GM19023 (cell line): ENCODE measurements at regions not wholly inside any gene's neighbourhood (a gene's known extent, or its start where the extent isn't known, plus 50 kb on each side); places are given as distances from the start of the nearest gene placed in this dataset.
A peak's percentile ranks its signal among the peaks of the same experiment; 100 is the strongest.
"Not testable (repeated sequence)": the region's sequence is repeated elsewhere in the genome, so short reads cannot be mapped to it uniquely, and the experiment has no call there.

Source experiments
- ATAC-seq: cut with Tn5 transposase; IDR thresholded peaks from one replicate; pipeline ENCODE4 v1.9.1; 2021; ENCODE audit warnings: mild to moderate bottlenecking, moderate library complexity; ENCODE audit not compliant: unreplicated experiment

DNA sequence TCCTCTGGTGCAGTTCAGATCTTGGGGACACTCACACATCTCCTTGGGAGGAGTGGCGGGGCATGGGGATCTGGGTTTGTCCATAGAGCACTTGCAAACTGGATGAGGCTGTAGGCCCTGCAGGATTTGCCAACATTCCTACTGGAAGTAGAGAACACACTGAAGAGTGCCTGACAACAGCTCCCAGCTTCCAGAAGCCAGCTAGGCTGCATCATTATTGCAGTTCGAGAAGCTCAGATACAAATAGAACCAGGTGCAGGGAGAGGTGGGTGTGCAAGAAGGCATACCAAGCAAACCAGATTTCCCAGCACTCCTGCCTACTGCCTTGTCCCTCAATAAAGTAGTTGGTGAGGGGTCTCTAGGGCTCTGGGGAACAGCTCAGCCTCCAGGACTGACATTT, 52.5 kb downstream of the RHOB start:
- ATAC-seq, result no peak

DNA sequence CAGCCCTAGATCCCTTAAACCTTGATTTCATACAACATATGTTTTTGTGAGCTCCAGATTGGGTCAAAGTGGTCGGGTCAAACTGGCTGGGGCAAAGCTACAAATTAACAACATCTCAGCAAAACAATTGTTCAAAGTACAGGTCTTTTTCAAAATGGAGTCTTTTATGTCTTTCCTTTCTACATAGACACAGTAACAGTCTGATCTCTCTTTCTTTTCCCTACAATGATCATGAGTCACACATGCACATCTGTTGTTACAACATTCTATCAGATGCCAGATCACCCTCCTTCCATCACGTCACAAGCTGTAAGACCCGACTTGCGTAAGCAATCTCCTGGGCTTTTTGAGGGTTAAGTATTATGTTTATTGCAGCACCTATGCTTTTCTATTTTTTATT, 55.1 kb downstream of the RHOB start:
- no peak for ATAC-seq

DNA sequence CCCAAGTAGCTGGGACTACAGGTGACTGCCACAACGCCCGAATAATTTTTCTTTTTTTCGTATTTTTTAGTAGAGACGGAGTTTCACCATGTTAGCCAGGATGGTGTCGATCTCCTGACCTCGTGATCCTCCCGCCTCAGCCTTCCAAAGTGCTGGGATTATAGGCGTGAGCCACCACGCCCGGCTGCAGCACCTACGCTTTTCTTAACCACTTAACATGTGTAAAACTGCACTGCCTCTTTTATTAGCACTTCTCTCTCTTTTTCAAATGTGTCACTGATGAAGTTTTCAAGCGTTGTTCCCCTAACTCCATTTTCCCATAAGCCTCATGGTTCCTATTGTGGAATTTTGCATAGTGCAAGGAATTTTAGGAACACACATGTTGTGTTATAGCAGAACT, 55.6 kb downstream of the RHOB start:
- ATAC-seq, result not testable (repeated sequence)

DNA sequence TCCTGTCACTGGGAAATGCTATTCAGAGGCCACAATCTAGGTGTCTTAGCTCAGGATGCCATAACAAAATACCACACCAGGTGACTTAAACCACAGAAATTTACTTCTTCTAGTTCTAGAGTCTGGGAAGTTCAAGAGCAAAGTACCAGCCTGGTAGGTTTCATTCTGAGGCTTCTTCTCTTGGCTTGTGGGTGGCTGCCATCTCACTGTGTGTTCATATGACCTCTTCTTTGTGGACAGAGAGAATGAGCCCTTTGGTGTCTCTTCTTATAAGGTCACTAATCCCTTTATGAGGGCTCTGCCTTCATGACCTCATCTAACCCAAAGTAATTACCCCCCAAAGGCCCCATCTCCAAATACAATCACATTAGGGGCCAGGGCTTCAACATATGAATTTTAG, 57.3 kb downstream of the RHOB start:
- ATAC-seq, result no peak

DNA sequence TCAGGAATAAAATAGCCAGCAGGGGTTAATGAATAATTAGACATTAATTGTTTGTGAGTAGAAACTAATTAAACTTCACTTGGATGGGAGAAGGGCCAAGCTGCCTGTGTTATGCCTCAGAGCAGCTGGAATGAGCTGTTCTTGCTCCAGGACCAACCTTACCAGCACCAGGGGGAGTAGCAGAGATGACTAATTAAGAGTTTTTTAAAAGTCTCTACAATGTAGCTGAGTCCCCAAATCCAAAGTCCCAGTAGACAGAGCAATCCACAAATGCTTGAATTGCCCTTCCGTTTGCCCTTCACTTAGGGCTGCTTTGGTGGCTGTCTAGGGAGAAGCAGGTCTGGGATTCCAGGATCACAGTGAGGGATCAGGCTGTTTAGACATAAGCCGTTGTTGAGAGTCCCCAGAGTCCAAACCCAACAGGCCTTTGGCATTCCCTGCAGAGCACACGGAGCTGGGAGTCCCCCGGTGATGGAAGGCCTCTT, 59.4 kb downstream of the RHOB start:
- ATAC-seq, result no peak

DNA sequence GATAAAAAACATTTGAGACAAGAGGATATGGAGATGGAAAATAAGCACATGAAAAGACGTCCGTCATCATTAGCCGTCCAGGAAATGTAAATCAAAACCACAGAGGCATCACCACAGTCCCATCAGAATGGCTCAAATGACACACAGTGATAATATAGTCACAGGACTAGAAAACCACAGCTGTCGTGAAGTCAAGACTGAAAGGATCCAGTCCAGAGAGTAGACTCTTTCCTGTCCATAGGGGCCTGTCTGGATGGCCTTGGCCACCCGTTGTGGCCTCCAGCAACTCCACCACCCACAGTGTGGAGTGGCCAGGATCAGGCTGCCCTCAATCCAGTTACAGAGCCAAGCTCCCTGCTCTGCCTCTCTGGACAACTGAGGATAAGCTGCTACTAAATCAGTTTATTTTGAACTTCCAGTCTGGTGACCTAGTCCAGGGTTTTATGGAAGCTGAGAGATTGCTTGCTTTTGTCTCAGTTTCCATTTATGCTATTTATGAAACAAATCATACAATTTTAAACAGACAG, 60.4 kb downstream of the RHOB start:
- peak; percentile 92 for ATAC-seq

DNA sequence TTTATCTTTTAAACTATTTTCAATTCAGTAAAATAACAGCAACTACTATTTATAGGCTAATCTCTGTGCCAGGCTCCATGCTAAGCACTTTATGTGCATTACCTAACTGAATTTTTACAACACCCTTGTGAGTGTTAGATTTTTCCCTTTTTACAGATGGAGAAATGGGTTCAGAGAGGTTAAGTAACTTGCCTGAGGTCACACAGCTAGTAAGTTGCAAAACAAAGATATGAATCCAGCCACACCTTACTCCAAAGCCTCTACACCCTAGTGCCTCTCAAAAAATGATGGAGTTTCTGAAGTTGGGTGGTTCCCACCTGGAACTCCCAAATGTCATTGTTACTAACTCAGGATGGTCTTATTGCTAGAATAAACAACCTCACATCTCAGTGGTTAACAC, 60.8 kb downstream of the RHOB start:
- no peak for ATAC-seq

DNA sequence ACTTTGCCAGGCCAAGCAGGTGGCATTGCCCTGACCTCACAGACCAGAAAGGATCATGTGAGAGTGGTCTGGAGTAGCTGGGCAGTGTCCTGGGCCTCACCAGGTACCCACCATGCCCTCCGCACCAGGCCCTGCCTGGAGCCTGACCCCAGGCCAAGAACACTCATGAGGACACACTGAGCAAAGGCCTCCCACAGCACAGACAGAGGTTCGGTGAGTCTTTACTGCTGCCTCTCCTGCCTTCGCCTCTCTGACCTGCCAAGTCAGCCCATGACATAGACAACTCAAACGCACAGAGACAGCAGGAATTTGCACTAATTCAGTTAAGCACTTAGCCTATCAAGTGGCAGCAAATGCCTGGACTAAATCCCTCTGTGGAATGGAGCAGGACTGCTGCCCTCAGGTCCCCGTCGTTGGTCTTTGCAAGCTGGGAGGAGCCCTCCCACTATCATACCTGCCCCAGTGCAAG, 62.5 kb downstream of the RHOB start:
- ATAC-seq, result no peak

DNA sequence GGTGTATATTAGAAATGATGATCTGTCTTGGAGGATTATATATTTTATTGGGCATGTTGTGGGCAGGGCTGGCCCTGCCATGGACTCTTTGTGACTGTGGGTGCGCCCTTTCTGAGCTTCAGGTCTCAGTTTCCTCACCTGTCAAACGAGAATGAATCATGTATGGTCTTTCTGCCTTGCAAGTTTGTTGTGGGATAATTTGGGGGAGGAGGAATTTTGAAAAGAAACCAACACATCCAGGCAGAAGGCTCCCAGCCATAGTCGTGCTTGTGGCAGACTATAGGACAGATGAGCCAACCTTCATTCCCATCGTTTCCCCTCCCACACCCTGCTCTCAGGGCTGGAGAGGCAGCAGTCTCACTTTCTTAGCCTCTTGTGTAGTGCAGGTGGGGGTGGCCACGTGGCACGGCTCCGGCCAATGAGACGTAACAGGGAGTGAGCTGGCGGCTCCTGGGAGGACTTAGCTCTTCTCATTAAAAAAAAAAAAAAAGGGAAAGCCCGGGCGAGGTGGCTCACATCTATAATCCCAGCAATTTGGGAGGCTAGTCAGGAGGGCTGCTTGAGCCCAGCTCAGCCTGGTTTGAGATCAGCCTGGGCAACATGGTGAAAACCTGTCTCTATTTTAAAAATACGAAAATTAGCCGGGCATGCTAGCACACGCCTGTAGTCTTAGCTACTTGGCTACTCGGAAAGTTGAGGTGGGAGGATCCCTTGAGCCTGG, 63.1 kb downstream of the RHOB start:
- ATAC-seq, result no peak

DNA sequence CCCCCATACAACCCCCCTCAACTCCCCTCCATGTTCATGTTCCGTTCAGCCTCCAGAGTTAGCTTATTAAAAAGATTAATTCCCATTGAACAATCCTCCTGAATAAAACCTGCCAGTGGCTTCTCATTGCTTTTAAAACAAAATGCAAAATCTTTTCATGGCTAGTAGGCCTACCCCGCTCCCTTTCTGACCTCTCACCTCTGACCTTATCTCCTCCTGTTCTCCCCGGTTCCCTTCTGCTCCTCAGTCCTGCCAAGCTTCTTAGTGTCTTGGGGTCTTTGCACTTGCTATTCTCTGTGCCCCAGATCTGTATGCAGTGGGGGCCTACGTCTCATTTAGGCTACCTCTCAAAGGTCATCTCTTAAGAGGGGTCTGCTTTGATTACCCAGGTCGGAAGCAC, 64.3 kb downstream of the RHOB start:
- ATAC-seq, result no peak

DNA sequence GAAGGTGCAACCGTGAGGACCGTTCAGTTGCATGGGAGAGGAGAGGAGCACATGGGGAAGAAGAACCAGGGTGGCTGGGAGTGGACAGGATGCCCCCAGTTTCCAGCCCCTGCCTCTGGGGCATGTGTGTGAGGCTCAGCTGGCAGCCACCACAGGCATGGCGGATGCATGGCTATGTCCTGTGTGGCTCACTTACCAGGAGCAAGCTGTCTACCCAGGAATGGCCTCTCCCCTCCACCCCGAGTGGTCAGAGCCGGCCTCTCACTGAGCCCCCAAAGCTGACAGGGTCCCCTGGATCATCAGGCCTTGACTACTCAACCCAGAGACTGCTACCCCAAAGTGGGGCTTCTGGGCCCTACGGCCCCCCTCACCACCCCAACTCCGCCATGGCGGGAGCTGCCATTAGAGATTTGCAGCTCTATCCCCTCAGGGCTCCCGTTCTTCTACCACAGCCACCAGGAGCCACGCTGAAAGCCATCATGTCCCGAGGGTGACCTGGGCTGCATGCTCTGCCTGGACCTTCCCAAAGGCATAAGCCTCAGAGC, 65.3 kb downstream of the RHOB start:
- no peak for ATAC-seq

DNA sequence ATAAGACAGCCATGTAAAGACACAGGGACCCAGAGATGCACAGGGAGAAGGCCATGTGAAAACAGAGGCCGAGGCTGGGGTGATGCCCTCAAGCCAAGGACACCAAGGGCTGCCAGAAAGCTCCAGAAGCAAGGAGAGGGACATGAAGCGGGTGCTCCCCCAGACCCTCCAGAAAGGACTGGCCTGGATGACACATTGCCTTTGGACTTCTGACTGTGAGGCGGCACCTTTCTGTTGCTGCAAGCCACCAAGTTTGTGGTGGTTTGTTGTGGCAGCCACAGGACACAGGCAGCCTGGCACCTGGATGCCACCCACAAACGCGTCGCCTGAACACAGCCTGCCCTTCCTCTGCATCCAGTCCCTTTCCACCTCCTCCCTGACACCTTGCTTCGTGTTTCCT, 67.1 kb downstream of the RHOB start:
- no peak for ATAC-seq

DNA sequence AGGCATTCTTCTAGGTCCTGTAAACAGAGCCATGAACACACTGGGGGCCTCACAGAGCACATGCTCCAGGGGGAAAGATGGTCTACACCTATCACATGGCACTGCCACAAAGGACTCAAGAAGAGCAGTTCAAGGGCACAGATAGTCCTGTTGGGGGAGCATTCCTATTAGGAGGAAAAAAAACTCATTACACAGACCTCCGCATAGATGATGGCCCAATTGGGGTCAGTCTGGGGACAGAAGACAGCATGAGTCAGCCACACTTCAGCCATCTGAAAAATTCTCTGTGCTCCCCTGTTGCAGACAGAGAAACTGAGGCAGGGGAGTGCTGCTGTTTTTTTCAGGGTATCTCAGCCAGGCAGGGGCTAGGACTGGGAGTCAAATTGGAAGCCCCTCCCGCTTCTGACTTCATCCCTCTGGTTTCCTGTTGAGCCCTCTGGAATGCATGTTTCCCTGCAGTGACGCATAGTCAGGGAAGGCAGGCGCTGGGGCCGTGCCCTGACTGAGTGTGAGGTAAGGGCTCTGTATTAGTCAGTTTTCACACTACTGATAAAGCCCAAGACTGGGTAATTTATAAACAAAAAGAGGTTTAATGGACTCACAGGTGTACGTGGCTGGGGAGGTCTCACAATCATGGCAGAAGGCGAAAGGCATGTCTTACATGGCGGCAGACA, 67.9 kb downstream of the RHOB start:
- no peak for ATAC-seq

DNA sequence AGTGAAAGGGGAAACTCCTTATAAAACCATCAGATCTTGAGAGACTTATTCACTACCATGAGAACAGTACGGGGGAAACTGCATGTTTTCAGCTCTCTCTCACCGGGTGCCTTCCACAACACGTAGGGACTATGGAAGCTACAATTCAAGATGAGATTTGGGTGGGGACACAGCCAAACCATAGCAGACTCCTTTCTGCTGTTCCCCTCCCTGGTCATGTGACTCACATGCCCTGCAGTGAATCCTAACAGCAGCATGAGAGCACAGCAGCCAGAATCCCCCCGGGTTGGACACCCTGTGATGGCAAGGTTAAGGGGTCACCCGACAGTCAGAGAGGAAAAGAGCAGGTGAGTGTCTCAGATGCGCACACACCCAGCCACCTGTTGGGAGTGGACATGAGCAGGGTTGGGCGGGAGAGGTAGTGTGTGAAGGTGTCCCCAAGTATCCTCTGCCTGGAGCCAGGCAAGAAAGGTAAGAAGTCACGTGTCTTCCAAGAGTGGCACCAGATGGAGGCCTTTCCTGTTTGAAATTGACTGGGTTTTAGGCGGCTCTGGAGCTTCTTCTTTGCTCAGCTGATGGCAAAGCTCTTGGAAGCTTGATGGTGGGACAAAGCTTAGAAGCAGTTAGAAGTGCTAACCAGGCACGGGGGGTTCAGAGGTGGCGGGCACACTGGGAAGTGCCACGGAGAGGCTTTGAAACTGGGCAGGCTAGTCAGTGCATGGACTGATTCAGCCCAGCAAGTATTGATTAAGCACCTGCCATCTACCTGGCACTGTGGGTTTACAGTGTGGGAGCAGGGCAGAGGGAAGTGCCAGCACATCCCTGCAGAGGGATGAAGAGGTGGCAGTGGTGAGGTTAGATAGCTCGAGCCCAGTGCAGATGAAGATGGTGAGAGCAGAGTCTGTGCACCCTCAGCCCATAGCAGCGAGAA, 68.7 kb downstream of the RHOB start:
- no peak for ATAC-seq

DNA sequence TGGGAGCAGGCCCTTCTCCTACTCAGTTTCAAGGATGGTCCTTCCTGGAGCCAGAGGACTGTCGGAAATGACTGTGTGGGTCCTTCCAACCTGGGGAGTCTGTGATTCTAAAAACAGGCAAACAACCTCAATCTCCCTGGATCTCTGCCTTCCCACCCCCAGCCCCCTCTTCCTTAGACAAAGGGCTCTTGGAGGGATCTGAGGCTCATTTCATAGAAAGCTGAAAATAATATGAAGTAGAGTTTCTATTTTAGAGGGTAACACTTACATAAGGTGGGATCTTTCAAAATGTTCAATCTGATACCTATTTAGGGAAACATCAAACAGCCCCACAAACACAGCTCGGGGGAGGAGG, 69.4 kb downstream of the RHOB start:
- no peak for ATAC-seq

DNA sequence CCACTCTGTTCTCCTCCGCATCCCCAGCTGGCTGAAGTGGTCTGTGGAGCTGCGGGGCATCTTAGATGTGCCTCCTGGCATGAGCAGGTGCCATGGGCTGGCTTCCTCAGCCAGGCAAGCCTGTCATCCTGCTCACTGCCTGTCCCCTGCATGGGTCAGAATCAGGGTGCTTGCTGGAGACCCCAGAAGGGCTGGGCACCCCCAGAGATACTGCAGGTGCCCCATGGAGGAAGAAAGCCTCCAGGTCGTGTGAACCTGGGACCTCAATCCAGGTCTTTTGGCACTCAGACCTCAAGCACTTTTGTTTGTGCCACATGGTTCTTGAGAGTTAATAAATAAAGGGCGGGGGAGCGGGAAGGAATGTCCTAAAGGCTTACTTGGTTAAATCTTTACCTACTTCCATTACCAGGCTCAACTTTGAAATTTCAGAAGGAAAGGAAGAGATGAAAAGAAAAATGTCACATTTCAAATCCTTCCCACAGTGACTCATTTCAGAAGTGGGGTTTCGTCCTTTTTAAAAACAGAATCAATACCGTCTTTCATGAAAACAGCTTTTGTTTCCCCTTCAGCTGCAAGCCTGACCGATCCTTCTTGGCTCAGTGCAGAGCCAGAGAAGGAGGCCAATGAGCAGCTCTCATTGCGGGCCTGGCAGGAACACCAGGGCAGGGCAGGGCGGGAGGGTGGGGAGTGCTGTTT, 69.9 kb downstream of the RHOB start:
- peak; percentile 87 for ATAC-seq

DNA sequence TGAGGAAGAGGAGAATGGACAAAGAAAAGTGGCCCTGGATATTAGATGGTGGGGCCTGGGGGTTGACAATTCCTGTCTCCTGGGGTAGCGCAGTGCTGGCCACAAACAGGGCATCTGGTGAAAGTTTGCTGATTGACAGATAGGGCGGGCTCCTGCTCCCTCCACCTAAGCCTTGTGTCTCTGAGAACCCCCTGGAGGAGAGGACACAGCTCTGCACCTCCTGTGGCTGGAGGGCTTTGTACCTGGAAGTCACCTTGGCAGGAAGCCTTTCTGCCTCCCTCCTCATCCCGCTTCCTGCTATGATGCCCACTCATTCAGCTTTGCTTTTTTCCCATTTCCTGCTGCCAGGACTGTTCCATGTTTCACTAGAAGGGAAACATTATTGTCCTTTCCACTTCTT, 72.4 kb downstream of the RHOB start:
- no peak for ATAC-seq

DNA sequence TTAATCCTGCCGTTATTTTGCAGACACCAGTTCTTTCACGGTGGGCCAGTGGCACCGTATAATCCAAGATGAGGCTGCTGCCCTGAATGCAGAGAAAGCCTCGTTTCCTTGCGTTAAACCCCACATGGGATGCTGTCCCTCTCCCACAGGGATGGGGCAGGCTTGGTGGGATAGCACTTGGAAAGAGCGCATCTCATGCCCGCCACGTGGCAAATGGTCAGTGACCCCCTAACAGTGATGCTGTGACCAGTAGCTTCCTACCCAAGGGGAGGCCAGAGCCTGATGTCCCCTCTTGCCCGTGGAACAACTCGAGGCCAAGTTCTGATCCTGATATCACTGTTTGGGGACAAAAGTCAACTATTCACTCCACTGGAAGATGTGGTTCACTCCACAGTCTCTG, 73.3 kb downstream of the RHOB start:
- no peak for ATAC-seq

DNA sequence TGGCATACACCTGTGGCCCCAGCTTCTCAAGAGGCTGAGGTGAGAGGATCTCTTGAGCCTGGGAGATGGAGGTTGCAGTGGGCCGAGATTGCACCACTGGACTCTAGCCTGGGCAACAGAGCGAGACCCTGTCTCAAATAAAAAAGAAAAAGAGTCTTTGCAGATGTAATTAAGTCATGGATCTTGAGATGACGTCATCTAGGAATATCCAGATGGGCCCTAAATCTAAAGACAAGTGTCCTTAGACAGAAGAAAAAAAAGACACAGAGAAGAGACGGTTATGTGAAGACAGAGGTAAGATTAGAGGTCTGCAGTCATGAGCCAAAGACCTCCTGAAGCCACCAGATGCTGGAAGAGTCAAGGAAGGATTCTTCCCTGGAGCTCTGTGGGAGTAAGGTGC, 74.3 kb downstream of the RHOB start:
- no peak for ATAC-seq

DNA sequence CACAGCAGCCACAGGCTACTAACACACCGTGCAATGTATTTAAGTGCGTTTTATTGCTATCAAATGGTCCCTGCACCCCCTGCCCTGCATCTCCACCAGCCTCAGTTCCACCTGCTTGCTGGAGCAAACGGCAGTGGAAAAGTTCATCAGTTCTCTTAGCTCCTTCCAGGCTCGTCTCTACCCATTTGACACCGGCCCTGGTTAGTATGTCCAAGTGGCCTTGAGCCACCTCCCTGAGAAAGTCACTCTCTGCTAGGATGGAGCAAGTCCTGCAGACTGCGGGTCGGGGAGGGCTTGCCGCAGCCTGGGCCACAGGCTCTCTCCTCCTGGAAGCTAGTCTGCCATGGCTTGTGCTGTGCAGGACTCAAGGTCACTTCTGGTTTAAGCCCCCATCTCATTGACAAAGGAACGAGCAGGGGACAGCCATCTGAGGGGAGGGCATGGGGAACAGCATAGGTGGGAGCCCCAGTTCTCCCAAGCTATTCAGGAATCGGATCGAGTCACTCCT, 74.9 kb downstream of the RHOB start:
- no peak for ATAC-seq
